ENCODE measurements at regions not wholly inside any gene's neighbourhood (a gene's known extent, or its start where the extent isn't known, plus 50 kb on each side); places are given as distances from the start of the nearest gene placed in this dataset.
"Not testable (repeated sequence)": the region's sequence is repeated elsewhere in the genome, so short reads cannot be mapped to it uniquely, and the experiment has no call there.

DNA sequence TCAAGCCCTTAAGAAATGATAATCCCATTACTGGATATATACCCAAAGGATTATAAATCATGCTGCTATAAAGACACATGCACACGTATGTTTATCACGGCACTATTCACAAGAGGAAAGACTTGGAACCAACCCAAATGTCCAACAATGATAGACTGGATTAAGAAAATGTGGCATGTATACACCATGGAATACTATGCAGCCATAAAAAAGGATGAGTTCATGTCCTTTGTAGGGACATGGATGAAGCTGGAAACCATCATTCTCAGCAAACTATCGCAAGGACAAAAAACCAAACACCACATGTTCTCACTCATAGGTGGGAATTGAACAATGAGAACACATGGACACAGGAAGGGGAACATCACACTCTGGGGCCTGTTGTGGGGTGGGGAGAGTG is 224.4 kb downstream of the KLF6 start:
- not testable (repeated sequence) for H3K36me3 Mint-ChIP-seq (ENCODE audit: low read depth); DNase-seq (ENCODE audit: low spot score); H3K9me3 Mint-ChIP-seq; H3K4me3 Mint-ChIP-seq; H3K27me3 Mint-ChIP-seq (ENCODE audit: low read depth); H3K4me1 Mint-ChIP-seq (ENCODE audit: low read depth); H3K27ac Mint-ChIP-seq

DNA sequence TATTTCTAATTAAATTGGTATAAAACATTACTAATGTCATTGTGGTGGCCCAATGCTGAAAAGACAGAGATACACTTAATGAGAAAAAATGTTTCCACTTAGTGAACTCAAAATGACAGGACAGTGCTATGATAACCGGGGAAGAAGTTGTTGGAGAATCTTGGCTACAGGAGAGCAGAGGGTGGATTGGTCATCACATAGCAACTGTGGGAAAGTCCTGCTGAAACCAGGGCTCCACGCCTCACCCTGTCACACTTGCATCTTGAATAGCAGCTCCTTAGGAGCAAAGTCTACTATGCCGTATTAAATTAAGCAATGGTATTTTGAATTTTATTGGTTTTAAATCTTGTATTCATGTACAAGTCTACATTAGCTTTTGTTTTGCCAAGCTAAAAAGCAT is 225.5 kb downstream of the KLF6 start:
- Mint-ChIP-seq H3K27ac (no peak overlapping the region), H3K4me3 (no peak overlapping the region), H3K4me1 (ENCODE audit: low read depth) (peaks cover under 1% of the 10 kb centered on the region), H3K36me3 (ENCODE audit: low read depth) (no peaks in the 10 kb centered on the region), H3K27me3 (ENCODE audit: low read depth) (peaks cover 2% of the 10 kb centered on the region), H3K9me3 (no peaks in the 10 kb centered on the region)
- DNase-seq (ENCODE audit: low spot score), result no peak

DNA sequence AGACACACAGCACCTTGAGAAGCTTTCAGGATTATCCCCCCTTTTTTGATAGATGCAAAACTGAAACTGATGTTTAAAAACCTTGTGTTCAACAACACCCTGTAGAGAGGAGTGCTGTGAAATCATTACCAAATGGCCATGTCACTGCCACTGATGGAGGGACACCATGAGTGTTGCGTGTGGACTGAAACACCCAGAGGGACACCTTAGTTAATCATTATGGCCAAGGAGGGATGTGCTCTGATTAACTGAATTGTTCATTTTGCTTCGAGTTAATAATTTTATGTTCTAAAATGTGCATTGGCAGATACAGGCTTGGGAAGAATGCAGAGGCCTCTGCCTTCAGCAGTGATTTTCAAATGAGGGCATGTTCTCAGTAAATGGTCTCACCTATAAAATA is 226.0 kb downstream of the KLF6 start:
- H3K4me3 Mint-ChIP-seq, result no peak overlapping the region
- peaks cover 5% of the 10 kb centered on the region for H3K27me3 Mint-ChIP-seq (ENCODE audit: low read depth)
- peaks cover 6% of the 10 kb centered on the region for H3K4me1 Mint-ChIP-seq (ENCODE audit: low read depth)
- H3K27ac Mint-ChIP-seq, result no peak overlapping the region
- no peak for DNase-seq (ENCODE audit: low spot score)
- H3K9me3 Mint-ChIP-seq, result no peaks in the 10 kb centered on the region
- no peaks in the 10 kb centered on the region for H3K36me3 Mint-ChIP-seq (ENCODE audit: low read depth)

DNA sequence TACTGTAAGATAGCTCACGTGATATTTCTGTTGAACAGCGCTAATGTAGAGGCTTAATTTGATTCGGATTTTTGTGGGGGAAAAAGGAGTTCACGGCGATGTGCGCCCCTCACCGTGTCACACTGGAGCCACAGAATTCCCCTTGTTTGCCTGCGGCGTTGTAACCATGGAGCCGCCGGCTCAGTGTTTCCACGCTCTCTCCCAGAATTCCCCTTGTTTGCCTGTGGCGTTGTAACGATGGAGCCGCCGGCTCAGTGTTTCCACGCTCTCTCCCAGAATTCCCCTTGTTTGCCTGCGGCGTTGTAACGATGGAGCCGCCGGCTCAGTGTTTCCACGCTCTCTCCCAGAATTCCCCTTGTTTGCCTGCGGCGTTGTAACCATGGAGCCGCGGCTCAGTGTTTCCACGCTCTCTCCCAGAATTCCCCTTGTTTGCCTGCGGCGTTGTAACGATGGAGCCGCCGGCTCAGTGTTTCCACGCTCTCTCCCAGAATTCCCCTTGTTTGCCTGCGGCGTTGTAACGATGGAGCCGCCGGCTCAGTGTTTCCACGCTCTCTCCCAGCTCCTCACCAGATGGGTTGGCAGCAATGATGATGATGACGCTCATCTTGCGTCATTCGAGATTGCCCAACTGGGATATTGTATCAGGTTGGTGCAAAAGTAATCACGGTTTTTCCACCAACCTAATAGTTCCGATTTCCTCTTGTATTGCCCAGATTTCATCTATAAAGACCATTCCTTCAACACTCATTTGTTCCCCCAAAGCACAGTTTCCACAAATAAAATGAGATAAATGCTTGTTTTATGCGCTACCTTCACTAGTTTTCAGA is 228.6 kb downstream of the KLF6 start:
- not testable (repeated sequence) for H3K27ac Mint-ChIP-seq; H3K9me3 Mint-ChIP-seq; H3K4me1 Mint-ChIP-seq (ENCODE audit: low read depth); H3K27me3 Mint-ChIP-seq (ENCODE audit: low read depth); H3K4me3 Mint-ChIP-seq; DNase-seq (ENCODE audit: low spot score); H3K36me3 Mint-ChIP-seq (ENCODE audit: low read depth)

DNA sequence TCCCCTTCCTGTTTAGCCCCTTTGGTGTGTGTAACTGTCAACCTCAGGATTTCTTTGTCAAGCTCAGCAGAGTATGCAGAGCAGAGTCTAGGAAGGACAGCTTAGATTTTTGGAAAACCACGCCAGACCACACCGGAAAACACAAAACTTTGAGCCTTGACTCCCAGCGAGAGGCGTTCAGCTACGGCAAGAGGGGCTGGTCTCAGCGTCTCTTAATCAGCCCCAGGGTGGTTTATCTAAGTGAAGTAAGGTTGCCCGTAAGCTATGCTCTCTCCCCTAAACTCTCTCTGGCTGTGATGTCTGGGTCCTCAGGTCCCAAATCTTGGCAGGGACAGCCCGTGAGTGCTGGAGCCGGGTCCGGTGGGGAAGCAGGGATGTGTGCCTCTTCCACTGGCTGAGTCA is 230.9 kb downstream of the KLF6 start:
- Mint-ChIP-seq H3K27me3 (ENCODE audit: low read depth) (peaks cover 11% of the 10 kb centered on the region), H3K27ac (no peak overlapping the region), H3K4me1 (ENCODE audit: low read depth) (peaks cover 7% of the 10 kb centered on the region), H3K9me3 (no peaks in the 10 kb centered on the region), H3K36me3 (ENCODE audit: low read depth) (no peaks in the 10 kb centered on the region), H3K4me3 (peak overlapping the region; percentile 29)
- no peak for DNase-seq (ENCODE audit: low spot score)

DNA sequence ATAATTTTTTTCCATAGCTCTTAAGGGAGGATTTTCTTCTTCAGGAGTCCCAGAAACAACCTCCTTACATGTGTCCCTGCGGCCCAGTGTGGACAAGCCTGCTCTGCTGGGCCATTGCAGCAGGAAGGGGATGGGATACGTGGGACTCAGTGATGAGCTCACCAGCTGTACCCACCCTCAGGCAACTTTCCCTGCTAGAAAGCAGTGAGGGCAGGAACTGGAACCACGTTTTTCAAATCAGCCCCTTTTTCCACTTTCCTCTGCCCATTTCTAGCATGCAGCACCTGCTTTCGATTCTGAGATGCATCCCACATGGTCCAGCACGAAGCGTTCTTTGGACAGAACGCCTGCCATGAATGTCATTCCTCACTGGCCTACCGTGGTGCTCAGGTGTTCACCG is 232.7 kb downstream of the KLF6 start:
- Mint-ChIP-seq H3K9me3 (no peaks in the 10 kb centered on the region), H3K4me1 (ENCODE audit: low read depth) (peaks cover 7% of the 10 kb centered on the region), H3K4me3 (no peak overlapping the region), H3K27me3 (ENCODE audit: low read depth) (peaks cover 13% of the 10 kb centered on the region), H3K27ac (no peak overlapping the region), H3K36me3 (ENCODE audit: low read depth) (no peaks in the 10 kb centered on the region)
- no peak for DNase-seq (ENCODE audit: low spot score)

DNA sequence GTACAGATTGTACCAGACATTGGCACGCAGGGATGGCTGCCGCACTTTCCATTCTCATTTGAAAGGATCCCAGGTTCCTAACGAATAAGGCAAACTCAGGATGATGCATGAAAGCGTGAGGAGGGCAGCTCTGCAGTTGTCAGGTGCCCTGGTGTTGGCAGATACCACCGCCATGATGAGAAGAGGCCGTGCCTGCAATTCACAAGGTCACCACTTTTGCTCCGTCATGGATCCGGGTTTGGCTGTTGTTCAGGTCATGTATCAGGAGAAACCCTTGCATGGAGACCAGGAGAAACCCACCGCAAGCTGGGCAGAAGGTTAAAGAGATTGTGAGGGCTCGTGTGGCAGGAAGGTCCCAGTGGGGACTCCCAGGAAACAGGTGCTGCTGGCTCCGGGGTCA is 233.2 kb downstream of the KLF6 start:
- Mint-ChIP-seq H3K4me3 (no peak overlapping the region), H3K36me3 (ENCODE audit: low read depth) (no peaks in the 10 kb centered on the region), H3K9me3 (no peaks in the 10 kb centered on the region), H3K4me1 (ENCODE audit: low read depth) (peaks cover 7% of the 10 kb centered on the region), H3K27me3 (ENCODE audit: low read depth) (peaks cover 14% of the 10 kb centered on the region), H3K27ac (no peak overlapping the region)
- DNase-seq (ENCODE audit: low spot score), result no peak

DNA sequence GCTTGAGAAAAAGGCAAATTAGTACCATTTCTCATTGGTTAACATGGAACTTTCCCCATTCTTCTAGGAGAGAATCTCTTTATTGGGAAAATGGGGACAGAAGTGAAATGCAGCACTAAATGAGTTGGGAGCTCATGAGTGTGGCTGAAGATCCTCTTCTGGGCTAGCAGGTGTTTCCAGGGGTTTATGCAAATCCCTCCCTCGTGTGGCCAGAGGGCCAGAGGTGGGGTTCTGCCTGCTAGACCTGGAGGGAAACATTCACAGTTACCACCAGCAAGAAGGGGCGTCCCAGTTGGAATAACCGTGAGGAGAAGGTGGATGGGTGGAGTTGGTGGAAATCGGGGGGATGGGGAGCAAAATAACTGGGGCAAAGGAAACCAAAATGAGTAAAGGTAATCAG is 235.9 kb downstream of the KLF6 start:
- Mint-ChIP-seq H3K9me3 (no peaks in the 10 kb centered on the region), H3K4me3 (no peak overlapping the region), H3K4me1 (ENCODE audit: low read depth) (peaks cover 2% of the 10 kb centered on the region), H3K27me3 (ENCODE audit: low read depth) (peaks cover 13% of the 10 kb centered on the region), H3K27ac (no peak overlapping the region), H3K36me3 (ENCODE audit: low read depth) (no peaks in the 10 kb centered on the region)
- DNase-seq (ENCODE audit: low spot score), result no peak

DNA sequence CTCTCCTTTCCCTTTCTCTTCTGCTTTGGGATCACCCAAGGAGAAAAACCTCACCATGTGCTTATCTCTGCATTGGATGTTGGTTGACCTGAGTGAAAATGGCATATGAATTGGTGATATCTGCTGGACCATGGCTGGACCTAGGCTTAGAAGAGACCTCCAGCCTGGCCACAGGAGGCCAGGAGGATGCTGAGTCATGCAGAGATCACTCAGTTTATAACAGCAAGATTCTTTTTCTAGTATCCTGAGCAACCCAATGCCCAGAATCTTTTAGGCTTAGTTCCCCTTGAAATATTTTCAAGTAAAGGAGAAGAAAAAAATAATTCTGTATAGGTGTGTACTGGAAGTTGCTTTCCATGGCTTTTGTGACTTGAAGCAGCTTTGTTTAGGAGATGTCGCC is 236.3 kb downstream of the KLF6 start:
- Mint-ChIP-seq H3K27ac (no peak overlapping the region), H3K4me3 (no peak overlapping the region), H3K9me3 (no peaks in the 10 kb centered on the region), H3K27me3 (ENCODE audit: low read depth) (peaks cover 13% of the 10 kb centered on the region), H3K36me3 (ENCODE audit: low read depth) (no peaks in the 10 kb centered on the region), H3K4me1 (ENCODE audit: low read depth) (no peaks in the 10 kb centered on the region)
- no peak for DNase-seq (ENCODE audit: low spot score)

DNA sequence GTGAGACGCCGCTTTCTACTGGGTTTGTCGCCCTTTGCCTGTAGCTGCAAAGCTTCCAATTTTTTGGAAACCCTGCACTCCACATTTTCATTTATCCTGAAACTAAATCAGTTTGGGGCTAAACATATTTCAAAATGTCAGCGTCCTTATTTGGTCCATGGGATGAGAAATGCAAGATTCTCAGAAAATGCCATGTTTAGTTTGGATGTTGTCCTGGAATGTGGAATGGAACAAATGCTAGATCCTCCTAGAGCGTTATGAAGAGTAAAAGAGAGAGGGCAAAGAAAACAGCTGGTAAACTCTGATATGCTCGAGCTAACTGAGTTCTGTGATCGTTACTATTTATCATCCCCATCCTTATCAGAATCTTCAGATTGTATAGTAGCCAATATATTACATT is 236.9 kb downstream of the KLF6 start:
- H3K4me3 Mint-ChIP-seq, result no peak overlapping the region
- H3K27me3 Mint-ChIP-seq (ENCODE audit: low read depth), result peaks cover 13% of the 10 kb centered on the region
- no peaks in the 10 kb centered on the region for H3K9me3 Mint-ChIP-seq
- no peaks in the 10 kb centered on the region for H3K4me1 Mint-ChIP-seq (ENCODE audit: low read depth)
- no peaks in the 10 kb centered on the region for H3K36me3 Mint-ChIP-seq (ENCODE audit: low read depth)
- H3K27ac Mint-ChIP-seq, result no peak overlapping the region
- DNase-seq (ENCODE audit: low spot score), result no peak

DNA sequence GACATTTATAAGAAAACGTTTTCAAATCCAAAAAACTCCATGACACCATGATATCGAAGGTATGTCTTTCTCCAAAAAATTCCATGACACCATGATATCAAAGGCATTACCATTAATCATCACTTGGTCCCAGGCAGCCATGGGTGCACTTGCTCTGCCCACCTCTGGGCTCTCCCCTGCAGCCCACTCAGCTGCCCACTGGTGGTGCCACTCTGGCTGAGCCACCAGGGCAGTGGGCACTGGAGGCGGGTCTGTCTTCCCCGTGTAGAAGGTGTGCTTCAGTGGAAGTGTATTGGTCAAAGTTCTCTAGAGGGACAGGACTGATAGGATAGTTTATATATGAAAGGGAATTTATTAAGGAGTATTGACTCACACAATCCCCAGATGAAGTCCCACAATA is 240.4 kb downstream of the KLF6 start:
- H3K27me3 Mint-ChIP-seq (ENCODE audit: low read depth), result peaks cover 7% of the 10 kb centered on the region
- no peak overlapping the region for H3K27ac Mint-ChIP-seq
- no peak for DNase-seq (ENCODE audit: low spot score)

DNA sequence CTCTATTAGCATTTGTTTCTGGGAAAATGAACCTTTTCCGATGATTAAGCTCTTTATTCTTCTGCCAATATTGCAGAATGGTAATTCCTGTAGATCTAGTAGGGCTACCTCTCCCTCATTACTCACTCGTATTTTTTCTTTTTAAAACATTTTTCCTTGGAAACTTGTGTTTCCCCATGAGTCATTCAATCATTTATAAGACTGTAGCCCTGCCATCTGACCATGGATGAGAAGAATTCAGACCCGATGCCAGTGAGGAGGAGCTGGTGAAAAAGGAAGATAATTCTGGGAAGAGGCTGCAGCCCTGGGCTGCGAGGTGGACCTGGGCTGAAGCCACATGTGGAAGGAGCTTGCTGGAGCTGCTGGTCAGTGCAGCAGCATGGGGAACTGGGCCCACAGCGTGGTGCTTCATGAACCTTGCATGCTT is 242.8 kb downstream of the KLF6 start:
- no peak overlapping the region for H3K4me3 Mint-ChIP-seq
- H3K36me3 Mint-ChIP-seq (ENCODE audit: low read depth), result no peaks in the 10 kb centered on the region
- H3K9me3 Mint-ChIP-seq, result no peaks in the 10 kb centered on the region
- no peaks in the 10 kb centered on the region for H3K4me1 Mint-ChIP-seq (ENCODE audit: low read depth)
- peaks cover 2% of the 10 kb centered on the region for H3K27me3 Mint-ChIP-seq (ENCODE audit: low read depth)
- DNase-seq (ENCODE audit: low spot score), result no peak
- no peak overlapping the region for H3K27ac Mint-ChIP-seq

More for the DNA sequence above, 240.4 kb downstream of the KLF6 start:
- Mint-ChIP-seq H3K36me3 (ENCODE audit: low read depth) (no peaks in the 10 kb centered on the region), H3K4me1 (ENCODE audit: low read depth) (no peaks in the 10 kb centered on the region), H3K4me3 (no peak overlapping the region), H3K9me3 (no peaks in the 10 kb centered on the region)

DNA sequence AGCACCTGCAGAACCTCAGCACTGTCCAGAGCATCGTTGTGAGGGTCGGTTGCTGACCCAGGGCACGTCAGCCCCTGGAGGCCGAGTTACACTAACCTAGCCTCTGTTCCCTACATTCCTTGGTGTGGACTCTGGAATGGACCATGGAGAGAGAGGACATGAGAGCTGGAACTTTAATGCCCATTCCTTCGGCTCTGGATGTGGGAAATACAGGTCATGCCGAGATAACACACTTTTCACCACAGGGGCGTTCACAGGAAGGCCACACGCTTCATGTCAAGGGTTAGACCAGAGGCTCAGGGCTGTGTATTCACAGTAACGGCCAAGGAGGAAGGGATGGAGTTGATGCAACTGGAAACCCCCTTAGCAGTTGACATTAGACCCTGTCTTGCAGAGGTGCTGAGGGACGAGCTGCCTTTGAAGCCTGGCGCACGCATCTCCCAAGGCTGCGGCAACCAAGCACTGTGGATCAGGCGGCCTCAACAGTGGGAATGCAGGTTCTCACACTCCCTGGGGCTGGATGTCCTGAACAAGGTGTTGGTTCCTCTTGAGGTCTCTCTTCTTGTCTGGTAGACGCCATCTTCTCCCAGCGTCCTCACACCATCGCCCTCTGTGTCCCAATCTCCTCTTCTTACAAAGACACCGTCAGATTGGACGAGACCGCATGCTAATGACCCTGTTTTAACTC is 245.2 kb downstream of the KLF6 start:
- Mint-ChIP-seq H3K27me3 (ENCODE audit: low read depth) (no peaks in the 10 kb centered on the region), H3K9me3 (no peaks in the 10 kb centered on the region), H3K27ac (no peak overlapping the region), H3K4me3 (no peak overlapping the region), H3K4me1 (ENCODE audit: low read depth) (no peaks in the 10 kb centered on the region), H3K36me3 (ENCODE audit: low read depth) (no peaks in the 10 kb centered on the region)
- no peak for DNase-seq (ENCODE audit: low spot score)

DNA sequence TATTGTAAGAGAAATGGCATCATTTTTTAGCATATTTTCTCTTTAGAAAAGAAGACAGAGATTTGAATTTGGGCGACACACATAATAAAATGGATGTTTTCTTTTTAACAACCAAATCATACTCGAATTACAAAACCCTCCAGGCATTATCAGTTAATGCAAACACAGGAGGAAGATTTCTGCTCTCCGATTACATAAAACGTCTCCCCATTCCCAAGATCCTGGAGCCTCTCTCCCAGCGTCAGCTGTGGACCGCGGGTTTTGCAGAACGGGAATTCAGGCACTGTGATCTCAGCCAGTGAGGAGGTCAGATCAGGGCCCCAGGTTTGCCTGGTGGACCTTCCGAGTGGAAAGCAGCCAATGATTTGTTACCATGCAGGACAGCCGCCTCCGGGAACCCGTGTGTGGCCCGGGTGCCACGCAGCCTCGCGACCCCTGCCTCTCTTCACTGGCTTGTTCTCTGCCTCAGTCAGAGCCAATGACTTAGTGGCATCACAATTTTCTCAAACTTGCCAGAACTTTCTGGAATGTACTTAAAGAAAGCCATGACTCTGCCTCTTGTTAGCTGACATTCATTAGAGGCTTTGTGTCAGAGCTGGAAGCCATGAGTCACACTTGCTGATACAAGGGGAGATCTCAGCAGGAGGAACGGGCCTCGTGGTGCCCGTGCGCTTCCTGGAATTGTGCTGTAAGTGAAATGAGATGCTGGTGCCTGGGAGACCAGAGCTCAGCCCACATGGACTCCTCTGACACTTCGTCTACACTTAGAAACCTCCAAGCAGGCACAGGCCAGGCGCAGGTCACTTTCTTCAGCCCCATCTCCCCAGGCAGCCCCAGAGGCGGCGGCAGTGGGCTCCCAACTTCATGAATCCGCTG is 246.1 kb downstream of the KLF6 start:
- Mint-ChIP-seq H3K4me1 (ENCODE audit: low read depth) (no peaks in the 10 kb centered on the region), H3K4me3 (no peak overlapping the region), H3K27ac (no peak overlapping the region), H3K36me3 (ENCODE audit: low read depth) (no peaks in the 10 kb centered on the region), H3K27me3 (ENCODE audit: low read depth) (peaks cover 2% of the 10 kb centered on the region), H3K9me3 (no peaks in the 10 kb centered on the region)
- peak; percentile 10 for DNase-seq (ENCODE audit: low spot score)
